Esophagus squamous epithelium (tissue), 5 donors: ENCODE measurements at regions not wholly inside any gene's neighbourhood (a gene's known extent, or its start where the extent isn't known, plus 50 kb on each side); places are given as distances from the start of the nearest gene placed in this dataset.

Source experiments
- DNase-seq: peaks from one replicate; lab custom pipeline; 2025; lab: John Stamatoyannopoulos, UW
- H3K27ac ChIP-seq, 4 donors: fragments of 200-600 bp; sonication (generic); one replicate each; pipeline ENCODE4 v1.5.1; 2016 to 2019; ENCODE audit warnings: mild to moderate bottlenecking in 1 of 4
- H3K27me3 ChIP-seq, 4 donors: fragments of 200-600 bp; sonication (generic); 1 replicate in 3 of 4; 2 replicates in 1 of 4; pipeline versions ENCODE4 v1.5.1 to v1.6.0; 2017 to 2021; ENCODE audit warnings: antibody characterized with exemption in 1 of 4
- H3K36me3 ChIP-seq, 3 donors: fragments of 200-600 bp; sonication (generic); one replicate each; pipeline ENCODE4 v1.5.1; 2016 to 2019
- H3K4me1 ChIP-seq, 3 donors: fragments of 200-600 bp; sonication (generic); one replicate each; pipeline ENCODE4 v1.5.1; 2017 to 2019
- H3K4me3 ChIP-seq, 4 donors: fragments of 200-600 bp; sonication (generic); 1 replicate in 3 of 4; 2 replicates in 1 of 4; pipeline ENCODE4 v1.5.1; 2016 to 2019; ENCODE audit warnings: mild to moderate bottlenecking in 2 of 4, moderate library complexity in 1 of 4
- H3K9me3 ChIP-seq, 3 donors: fragments of 200-600 bp; sonication (generic); one replicate each; pipeline ENCODE4 v1.5.1; 2016 to 2019
- CTCF ChIP-seq, 6 experiments: fragments of 450-650 bp in 4 of 6; fragments of 200-600 bp in 2 of 6; sonication (generic) in 2 of 6; IDR thresholded peaks; one replicate each; pipeline ENCODE4 v1.5.1; 2016 to 2019; ENCODE audit warnings: antibody characterized with exemption in 6 of 6, mild to moderate bottlenecking in 4 of 6, moderate library complexity in 4 of 6
- POLR2A ChIP-seq, 4 donors: fragments of 450-650 bp; IDR thresholded peaks; one replicate each; pipeline ENCODE4 v1.6.1; 2017; ENCODE audit warnings: antibody characterized with exemption in 4 of 4, mild to moderate bottlenecking in 4 of 4, moderate library complexity in 3 of 4
- whole genome bisulfite sequencing, 2 donors: methylation state at CpG; one replicate each; pipeline ENCODE4 v1.1.5; 2018; 5-methylcytosine and 5-hydroxymethylcytosine counted together
- intact Hi-C: fragments of 100-400 bp; cut with DNase I; formaldehyde crosslinking; loops from one replicate; pipeline ENCODE4 v1.15.0; 2022
- donor health status: DM: yes; HTN: yes; CAD: no.

- Histone ChIP-seq H3K36me3 (no peaks in the 10 kb centered on the region), H3K9me3 (no peaks in the 10 kb centered on the region), H3K4me1 (no peaks in the 10 kb centered on the region), H3K27ac (no peak overlapping the region), H3K27me3 (peaks cover 0 to 4% (median 0%) of the 10 kb centered on the region in 4 donors), H3K4me3 (no peak overlapping the region)
- intact Hi-C loops: no loop called here
- 86 to 100% methylated on average over 3 to 9 of the region's 13 CpGs for WGBS, 2 donors
- TF ChIP-seq CTCF (IDR thresholded peaks at IDR 0.05): no peak
- TF ChIP-seq POLR2A (IDR thresholded peaks at IDR 0.05): no peak
- DNase-seq: no peak
These were observed 226.9 kb downstream of the IRX2 start for GRCh38 chr5:2524620-2525019.

- no peaks in the 10 kb centered on the region for H3K27me3 ChIP-seq
- H3K9me3 ChIP-seq: no peaks in the 10 kb centered on the region
- no peak overlapping the region for H3K27ac ChIP-seq
- H3K4me1 ChIP-seq: no peaks in the 10 kb centered on the region
- 44 to 69% methylated on average over 7 to 12 of the region's 12 CpGs for WGBS, 2 donors
- no peak overlapping the region for H3K4me3 ChIP-seq
- TF ChIP-seq CTCF (IDR thresholded peaks at IDR 0.05): no peak
- TF ChIP-seq POLR2A (IDR thresholded peaks at IDR 0.05): no peak
- DNase-seq: no peak
- no peaks in the 10 kb centered on the region for H3K36me3 ChIP-seq
- intact Hi-C loops: no loop called here
These were observed 228.3 kb downstream of the IRX2 start for GRCh38 chr5:2523180-2523579.

- Histone ChIP-seq H3K9me3 (no peaks in the 10 kb centered on the region), H3K4me1 (no peaks in the 10 kb centered on the region), H3K27ac (no peak overlapping the region), H3K36me3 (no peaks in the 10 kb centered on the region), H3K4me3 (no peak overlapping the region), H3K27me3 (no peaks in the 10 kb centered on the region)
- 77 to 78% methylated on average over 8 to 11 of the region's 11 CpGs for WGBS, 2 donors
- intact Hi-C loops: no loop called here
- TF ChIP-seq CTCF (IDR thresholded peaks at IDR 0.05) (no peak), POLR2A (IDR thresholded peaks at IDR 0.05) (no peak)
- no peak for DNase-seq
These were observed 229.1 kb downstream of the IRX2 start for GRCh38 chr5:2522372-2522771.

- no peak for TF ChIP-seq POLR2A (IDR thresholded peaks at IDR 0.05)
- no peak for TF ChIP-seq CTCF (IDR thresholded peaks at IDR 0.05)
- no peaks in the 10 kb centered on the region for H3K9me3 ChIP-seq
- WGBS, 2 donors: 72 to 95% methylated on average over 4 to 5 of the region's 9 CpGs
- intact Hi-C loops: no loop called here
- H3K36me3 ChIP-seq: no peaks in the 10 kb centered on the region
- no peaks in the 10 kb centered on the region for H3K4me1 ChIP-seq
- no peak for DNase-seq
- H3K27me3 ChIP-seq: peaks cover 0 to 5% (median 0%) of the 10 kb centered on the region in 4 donors
- H3K4me3 ChIP-seq: no peak overlapping the region
- H3K27ac ChIP-seq: no peak overlapping the region
These were observed 232.3 kb downstream of the IRX2 start for GRCh38 chr5:2519153-2519552.

- Histone ChIP-seq H3K36me3 (no peaks in the 10 kb centered on the region), H3K4me1 (no peaks in the 10 kb centered on the region), H3K9me3 (no peaks in the 10 kb centered on the region), H3K27ac (no peak overlapping the region), H3K4me3 (no peak overlapping the region), H3K27me3 (peaks cover 0 to 5% (median 0%) of the 10 kb centered on the region in 4 donors)
- no peak for DNase-seq
- intact Hi-C loops: no loop called here
- WGBS, 2 donors: 75 to 76% methylated on average over 9 of the region's 10 CpGs
- TF ChIP-seq POLR2A (IDR thresholded peaks at IDR 0.05) (no peak), CTCF (IDR thresholded peaks at IDR 0.05) (no peak)
These were observed 234.0 kb downstream of the IRX2 start for GRCh38 chr5:2517451-2517850.
